HG03066 (cell line): ENCODE measurements at regions not wholly inside any gene's neighbourhood (a gene's known extent, or its start where the extent isn't known, plus 50 kb on each side); places are given as distances from the start of the nearest gene placed in this dataset.
"Not testable (repeated sequence)": the region's sequence is repeated elsewhere in the genome, so short reads cannot be mapped to it uniquely, and the experiment has no call there.

Source experiments
- ATAC-seq: cut with Tn5 transposase; IDR thresholded peaks from one replicate; pipeline ENCODE4 v1.9.1; 2021; ENCODE audit warnings: low read depth; ENCODE audit not compliant: unreplicated experiment

DNA sequence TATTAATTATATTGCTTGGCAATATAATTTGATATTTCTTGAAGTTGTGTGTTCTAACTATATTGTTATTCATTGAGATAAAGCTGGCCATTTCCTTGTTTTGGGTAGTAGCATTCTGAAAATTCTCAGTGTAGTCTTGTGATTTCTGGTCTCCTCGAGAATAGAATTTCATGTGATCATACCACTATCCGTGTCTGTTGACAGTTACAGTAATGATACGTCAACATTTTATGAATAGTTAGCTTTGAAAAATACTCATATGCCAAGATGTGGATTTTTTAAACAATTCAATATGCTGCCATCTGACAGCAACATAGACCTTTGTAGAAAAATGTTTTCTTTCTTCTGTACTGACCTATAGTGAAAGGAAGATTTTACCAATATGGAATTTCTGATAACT, 723.7 kb upstream of the SLC35B3 start:
- ATAC-seq: no peak

DNA sequence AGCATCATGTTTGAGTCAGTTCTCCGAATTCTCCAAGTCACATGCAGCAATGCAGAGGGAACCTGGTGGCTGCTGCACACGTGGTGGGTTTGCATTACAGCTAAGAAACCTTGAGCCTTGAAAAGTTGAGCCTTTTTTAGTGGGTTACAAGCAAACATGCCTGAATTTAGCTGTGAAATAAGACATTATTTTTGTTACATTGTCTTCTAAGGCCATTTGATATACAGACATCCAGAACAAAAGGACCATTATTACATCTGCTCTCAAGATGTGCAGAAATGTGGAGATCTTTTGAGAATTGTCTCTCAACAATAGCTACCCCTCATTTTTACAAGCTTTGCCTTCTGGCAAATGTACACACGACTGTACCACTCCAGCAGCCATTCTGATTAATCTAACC, 720.5 kb upstream of the SLC35B3 start:
- no peak for ATAC-seq

DNA sequence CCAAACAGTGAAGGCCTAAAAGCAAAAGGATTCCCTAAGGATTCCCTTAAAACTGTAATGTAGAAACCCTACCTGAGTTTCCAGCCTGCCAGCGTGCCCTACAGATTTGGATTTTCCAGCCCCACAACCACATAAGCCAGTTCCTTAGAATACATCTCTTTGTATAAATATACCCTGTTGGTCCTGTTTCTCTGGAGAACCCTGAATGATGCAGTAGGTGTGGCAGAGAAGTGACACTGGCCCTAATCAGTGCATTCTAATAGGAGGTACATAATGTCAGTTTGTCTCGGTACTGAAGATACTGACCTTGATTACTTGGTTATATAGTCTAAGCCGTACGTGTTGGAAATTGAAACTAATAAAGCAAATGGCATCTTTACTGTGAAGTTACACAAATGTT, 707.8 kb upstream of the SLC35B3 start:
- ATAC-seq: no peak

DNA sequence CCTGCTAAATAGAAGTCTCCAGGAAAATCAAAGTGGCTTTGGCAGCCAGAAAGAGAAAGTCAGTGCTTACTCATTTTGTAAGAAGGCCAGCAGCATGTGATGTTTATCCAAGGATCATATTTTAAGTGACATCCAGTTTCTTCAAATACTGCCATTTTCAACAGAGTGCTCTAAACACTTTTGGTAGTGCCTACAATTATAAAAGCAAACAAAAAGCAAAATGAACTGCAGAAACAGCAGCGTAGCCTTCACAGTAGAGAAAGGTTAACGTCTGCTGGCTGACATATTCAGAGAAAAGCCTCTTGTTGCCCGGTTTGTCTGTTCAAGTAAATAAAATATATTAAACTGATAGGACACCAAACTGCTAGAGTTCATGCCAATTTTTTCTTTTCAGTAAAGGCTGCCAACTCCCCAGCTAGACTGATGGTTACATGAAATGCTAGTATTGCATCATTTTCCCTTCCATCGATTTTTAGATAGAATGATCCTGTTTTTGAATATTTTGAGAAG, 705.7 kb upstream of the SLC35B3 start:
- no peak for ATAC-seq

DNA sequence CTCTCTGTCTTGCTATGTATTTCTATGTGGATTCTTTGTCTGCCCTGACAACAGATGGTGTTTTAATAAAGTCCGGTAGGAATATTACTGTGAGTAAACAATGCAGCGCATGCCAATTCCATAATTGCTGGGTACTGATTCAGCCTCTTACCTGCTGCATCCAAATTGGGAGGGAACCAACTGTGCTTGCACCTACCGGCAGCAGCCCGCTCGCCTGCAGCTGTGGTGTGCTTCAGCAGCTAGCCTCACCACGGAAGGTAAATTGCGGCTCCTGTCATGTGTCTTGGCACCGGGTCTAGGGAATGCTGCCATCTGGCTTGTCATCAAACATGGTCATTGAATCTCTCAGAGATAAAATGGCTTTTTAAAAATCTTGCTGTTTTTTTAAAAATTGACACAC, 704.8 kb upstream of the SLC35B3 start:
- ATAC-seq: no peak

DNA sequence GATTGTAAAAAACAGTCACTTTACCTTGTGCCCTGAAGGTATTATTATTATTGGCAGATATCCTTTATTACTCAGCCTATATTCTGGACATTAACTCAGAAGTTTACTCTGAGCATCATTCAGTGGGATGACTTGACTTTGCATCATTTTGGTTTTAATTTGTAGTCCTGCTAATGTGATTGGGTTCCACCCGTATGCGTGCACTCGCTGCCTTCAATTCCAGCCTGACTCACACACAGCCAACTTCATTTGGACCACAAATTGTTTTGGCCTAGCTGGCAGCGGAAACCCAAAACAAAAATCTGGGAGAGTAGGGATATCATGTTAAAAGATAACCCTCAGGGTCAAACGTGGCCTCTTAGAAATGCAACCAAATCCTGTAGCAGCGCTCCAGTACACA, 704.4 kb upstream of the SLC35B3 start:
- ATAC-seq: no peak

DNA sequence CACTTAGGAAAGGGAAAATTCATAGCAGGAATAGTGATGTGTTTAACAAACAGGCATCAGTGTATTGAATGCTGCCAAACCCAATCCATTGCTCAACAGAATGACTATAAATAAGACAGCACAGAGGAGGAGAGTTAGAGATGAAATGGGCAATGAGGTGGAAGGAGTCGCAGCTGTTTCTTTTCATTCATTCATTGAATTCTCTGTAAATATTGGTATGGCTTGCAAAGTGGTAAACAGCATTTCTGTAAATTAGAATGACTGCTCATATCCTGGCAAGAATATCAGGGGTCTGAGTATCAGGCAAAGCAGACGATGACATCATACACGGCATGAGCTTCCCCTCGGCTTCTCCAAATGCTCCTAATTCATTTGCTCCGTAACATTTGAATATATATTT, 703.6 kb upstream of the SLC35B3 start:
- no peak for ATAC-seq

DNA sequence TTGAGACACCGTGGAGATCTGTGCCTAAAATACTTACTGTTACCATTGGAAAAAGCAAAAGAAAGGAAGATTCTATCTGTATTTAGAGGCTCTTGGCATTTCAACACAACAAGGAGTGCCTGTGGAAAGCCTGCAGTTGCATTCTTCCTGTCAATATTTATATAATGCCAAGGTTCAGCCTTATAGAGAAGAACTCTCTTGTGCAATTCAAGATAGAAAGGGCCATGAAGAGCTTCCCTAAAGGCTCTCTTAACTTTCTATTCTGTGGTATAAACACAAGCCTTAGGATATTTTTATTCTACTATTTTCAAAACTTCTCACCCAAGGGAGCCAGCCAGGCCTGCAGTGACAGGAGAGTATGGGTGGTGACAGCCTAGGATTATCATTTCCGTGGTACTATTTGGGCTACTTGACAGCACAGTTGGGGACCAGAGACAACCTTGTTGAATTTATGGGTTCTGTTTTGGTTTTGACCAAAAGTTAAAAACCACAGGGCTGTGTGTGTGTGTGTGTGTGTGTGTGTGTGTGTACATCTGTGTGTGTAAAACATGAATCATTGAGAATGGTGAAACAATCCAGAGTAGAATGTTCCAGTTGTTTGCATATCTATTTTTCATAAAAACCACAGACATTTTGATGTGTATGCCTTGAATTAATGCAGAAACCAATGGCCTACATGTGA, 700.9 kb upstream of the SLC35B3 start:
- no peak for ATAC-seq

DNA sequence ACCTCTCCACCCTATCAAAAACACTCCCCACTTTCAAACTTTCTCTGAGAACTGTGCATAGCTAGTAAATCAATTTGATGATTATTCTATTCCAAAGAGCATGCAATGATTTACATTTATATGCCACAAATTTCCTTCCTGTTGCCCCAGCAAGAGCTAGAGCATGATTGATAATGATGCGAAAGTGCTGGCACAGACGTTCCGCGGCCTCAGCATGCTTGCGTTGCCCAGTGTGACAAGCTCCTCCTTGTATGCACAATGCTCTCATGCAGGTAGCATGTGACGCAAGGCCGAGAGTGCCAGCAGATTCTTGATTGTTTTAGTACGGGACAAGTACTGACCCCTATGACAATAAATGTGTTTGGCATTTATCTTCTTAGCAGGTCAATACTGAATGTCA, 696.3 kb upstream of the SLC35B3 start:
- ATAC-seq: no peak

DNA sequence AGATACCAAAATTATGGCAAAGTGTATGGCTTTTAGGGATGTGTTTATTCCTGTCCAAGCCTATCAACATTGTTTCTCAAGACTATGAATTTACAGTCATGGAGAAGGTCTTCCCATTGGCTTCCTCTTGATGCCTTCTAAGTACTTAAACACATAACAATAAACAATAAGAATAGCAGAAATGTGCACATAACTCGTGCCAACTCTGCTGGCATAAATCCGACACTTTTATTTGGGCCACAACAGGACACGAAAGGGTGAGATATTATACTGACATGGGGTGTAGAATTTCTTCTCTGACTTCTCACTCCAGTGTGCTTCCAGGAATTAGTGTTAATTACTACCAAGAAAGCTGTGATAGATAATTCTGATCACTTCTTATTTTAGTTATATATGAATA, 695.9 kb upstream of the SLC35B3 start:
- no peak for ATAC-seq

DNA sequence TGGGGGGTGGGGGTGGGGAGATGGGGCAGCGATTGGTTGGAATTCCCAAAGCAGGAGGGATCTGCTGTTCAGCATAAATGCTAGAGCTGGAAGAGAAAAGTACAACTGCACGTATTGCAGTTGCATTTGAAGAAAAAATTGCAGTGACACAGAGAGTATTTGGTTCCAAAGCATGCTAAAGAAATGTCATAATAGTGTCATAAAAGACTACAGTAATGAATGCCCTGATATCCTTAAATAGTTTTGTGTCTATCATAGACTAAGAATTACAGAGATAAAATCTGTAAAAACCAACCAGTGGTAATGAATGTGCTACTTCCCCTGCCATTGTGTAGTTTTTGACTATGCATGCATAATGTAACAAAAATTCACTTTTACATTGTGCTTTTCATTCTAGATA, 693.6 kb upstream of the SLC35B3 start:
- ATAC-seq: no peak

DNA sequence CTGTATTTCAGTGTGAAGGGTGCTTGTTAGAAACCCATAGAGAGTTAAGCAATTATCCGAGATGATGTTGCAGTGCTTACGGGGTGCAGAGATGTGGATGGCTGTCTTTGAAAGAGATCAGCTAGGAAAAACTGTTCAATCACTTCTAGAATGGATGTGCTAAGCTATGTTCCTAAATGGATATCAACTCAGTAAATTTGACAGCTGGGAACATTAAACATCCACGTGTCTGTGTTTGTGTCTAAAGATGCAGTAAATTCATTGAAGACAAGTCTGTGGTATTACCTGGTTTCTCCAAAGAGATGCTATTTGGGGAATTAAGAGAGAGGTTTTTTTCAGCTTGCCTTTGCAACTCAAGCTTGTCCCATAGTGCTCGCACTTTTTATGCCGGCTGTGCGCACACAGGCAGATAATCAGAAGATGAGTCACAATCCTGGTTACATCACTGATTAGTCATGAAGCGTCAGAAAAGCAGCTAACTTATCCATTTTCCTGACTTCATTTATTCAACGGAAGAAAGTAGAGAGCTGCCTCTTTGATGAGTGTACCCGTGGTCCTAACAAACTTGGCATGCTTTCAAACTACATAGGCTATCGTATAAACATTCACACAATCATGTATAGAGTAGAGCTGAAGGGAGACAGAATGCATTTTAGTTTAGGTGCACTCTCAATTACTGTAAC, 691.7 kb upstream of the SLC35B3 start:
- ATAC-seq: no peak

DNA sequence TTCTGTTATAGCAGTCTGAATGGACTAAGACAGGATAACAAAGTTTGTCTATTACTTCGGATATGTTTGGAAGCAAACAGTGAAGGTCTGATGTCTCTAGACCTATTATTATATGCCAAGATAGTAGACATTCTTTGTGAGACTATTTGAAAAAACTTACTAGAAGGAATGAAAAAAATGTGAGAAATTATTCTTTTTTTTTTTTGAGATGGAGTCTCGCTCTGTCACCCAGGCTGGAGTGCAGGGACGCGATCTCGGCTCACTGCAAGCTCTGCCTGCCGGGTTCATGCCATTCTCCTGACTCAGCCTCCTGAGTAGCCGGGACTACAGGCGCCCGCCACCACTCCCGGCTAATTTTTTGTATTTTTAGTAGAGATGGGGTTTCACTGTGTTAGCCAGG, 690.7 kb upstream of the SLC35B3 start:
- not testable (repeated sequence) for ATAC-seq

DNA sequence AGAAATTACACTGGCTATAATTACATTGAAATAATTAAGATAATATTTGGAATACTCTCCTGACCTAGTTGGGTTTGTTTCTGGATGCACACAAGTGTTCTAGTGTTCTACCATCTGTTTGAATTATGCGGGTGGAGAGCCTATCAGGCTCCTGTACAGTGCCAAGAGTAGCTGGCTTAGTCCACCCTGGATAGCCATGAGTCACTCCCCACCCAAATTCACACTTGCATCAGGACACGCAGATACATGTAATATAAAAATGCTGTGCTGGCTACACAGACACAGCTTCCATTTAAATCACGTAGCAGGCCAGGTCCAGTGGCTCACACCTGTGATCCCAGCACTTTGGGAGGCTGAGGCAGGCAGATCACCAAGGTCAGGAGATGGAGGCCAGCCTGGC, 686.2 kb upstream of the SLC35B3 start:
- no peak for ATAC-seq

DNA sequence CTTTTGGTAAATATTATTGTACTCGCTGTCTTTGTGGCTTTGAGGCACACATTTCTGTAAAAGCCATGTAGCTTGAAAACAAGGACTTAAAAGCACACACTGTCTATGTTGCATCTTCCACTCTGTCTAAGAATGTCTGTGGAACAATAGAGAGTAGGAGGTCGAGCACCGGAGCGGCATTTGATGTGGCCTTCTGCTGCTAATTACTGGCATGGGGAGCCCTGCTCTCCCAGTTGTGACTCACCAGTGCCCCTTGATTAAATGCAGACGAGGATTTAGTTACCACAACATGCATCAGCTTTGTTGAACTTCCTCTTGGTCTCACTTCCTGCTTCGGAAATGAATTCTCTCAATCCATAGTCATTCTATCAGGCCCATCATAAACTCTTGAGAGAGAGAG, 680.7 kb upstream of the SLC35B3 start:
- ATAC-seq: no peak

DNA sequence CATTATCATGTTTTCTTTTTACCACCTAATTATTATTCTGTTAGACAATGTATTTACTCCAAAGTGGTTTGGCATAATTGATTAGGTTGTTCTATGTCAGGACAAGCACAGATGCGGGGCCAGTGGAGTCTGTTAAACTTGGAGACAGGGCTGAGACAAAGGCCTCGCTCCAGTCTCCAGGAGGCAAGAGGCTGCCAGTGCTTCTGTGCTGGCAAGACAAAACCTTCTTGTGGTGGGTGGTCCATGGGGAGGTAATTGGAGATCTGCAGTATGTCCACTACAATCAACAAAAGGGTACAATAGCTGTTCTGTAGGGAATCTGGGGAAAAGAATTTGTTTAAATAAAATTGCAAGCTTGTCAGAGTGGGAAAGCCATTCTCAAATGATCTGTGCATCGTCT, 677.2 kb upstream of the SLC35B3 start:
- no peak for ATAC-seq

DNA sequence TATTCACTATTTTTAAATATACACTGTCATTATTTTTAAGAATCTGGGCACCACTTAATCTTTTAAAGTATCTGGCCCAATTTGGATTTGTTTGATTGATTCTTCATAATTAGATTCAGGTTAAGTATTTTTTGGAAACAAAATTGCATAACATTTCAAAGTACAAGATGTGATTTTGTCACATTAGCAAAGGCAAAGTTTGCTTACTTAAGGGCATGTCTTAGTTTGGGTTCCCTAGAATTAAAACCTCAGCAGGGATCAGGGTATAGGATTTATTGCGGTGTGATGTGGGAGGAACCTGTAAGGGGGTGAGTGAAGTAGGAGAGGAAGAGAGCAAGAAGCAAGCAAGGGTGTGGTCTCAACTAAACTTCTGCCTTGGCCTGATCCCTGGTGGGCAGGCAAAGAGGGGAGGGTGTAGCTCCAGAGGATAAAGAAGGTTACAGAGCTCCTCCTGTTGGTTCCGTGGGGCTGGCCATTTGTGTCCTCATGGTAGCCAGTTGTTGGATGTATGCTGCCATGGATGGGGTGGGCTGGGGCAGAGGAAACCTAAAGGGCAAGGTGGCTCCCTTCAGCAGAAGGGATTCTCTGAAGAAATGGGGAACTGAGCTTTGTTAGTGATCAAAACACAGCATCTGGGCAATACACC, 668.7 kb upstream of the SLC35B3 start:
- ATAC-seq: no peak

DNA sequence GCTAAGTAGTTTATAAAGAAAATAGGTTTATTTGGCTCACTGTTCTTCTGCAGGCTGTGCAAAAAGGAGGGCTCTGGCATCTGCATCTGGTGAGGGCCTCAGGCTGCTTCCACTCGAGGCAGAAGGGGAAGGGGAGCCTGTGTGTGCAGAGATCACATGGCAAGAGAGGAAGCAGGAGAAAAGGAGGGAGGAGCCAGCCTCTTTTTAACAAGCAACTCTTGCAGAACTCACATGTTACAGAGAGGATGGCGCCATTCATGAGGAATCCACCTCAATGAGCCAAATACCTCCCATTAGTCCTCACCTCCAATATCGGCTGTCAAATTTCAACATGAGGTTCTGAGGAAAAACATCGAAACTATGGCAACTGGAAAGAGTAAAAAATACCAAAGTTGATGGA, 666.6 kb upstream of the SLC35B3 start:
- no peak for ATAC-seq

DNA sequence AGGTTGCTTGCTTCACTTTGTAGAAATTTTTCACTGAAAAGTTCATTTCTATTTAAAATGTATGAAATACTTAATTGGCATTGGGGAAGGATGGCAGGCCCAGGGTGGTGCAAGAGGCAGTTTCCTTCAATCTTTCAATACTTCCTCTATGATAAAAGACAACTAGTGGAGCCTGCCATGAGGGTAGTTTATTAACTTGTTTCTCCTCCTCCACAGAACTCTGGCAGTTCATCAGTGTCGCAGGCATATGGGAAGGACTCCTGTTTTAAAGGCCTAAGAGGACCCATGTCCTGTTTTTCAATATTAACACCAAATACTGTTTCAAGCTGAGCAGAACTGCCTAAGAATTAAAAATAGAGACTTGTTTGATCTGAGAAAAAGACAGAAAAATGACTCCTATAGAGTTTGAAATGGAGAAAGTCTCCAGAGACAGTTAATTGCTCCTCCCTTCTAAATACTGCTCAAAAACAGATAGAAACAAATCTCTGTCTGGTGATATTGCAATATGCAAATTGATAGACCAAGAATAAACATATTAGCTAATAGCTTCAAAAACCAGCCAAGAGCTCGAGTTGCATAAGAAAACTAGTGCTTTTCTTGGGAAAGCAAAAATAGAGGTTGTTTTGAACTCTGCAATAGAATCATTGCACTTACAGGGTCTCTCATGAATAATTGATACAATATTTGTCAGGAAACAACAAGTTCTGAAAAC, 665.7 kb upstream of the SLC35B3 start:
- no peak for ATAC-seq

DNA sequence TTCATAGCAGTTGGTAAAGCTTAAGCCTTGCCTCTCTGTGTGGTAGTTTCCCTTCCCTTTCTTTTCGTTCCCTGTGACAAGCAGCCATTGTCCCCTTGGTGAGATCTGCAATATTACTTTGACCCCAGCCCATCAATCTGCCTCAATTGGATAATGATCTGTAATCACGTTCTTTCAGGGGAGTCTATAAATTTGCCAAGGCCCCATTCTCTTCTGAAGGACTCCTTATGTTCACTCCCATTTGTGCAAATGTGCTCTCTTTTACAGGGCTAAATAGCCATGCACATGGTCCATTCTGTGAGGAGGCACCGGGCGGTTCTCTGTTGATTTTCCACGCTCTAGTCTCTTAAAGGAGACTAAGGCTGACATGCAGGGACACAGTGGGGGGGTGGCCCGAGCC, 660.4 kb upstream of the SLC35B3 start:
- no peak for ATAC-seq

DNA sequence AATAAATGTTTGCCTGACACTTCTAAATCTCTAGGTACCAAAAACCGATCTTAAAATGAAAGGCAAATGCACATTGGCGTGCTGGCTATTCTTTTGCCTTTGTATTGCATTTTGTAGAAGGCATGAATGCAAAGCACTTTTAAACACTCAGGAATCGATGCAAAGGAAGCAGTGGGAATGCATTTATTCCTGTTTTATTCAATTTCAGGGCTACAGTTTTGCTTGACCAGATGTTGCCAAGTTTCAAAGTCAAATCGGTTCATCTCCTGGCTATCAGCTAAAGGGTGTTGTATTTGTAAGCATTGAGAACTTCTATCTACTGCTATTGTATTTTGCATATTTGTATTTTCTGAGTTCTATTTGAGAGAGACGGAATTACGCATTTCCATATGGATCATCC, 659.8 kb upstream of the SLC35B3 start:
- no peak for ATAC-seq
